ENCODE measurements at regions not wholly inside any gene's neighbourhood (a gene's known extent, or its start where the extent isn't known, plus 50 kb on each side); places are given as distances from the start of the nearest gene placed in this dataset.

- Histone ChIP-seq H4K20me1 (ENCODE audit: insufficient read depth, low read length) (no peaks in the 10 kb centered on the region), H2AK5ac (ENCODE audit: low read depth, low read length) (no peak overlapping the region), H3K79me1 (ENCODE audit: low read depth in 1 of 2, low read length in 2 of 2) (no peaks in the 10 kb centered on the region), H3K27me3 (ENCODE audit: control insufficient read depth, insufficient read depth, low read length) (no peaks in the 10 kb centered on the region), H2AFZ (replicated peaks; ENCODE audit: low read length, poor library complexity) (no peak overlapping the region), H3K4me2 (ENCODE audit: low read depth, low read length) (no peak overlapping the region), H4K8ac (ENCODE audit: low read depth in 2 of 2, low read length in 2 of 2) (no peak overlapping the region), H3K27ac (ENCODE audit: insufficient read depth, low read length) (no peak overlapping the region), H4K91ac (ENCODE audit: insufficient read depth, low read depth, low read length) (no peak overlapping the region), H3K9ac (ENCODE audit: low read depth, low read length) (no peak overlapping the region), H3K9me1 (ENCODE audit: insufficient read depth, low read length) (no peaks in the 10 kb centered on the region), H4K5ac (ENCODE audit: low read depth, low read length) (no peak overlapping the region), H3K36me3 (ENCODE audit: control insufficient read depth, insufficient read depth, low read length) (no peaks in the 10 kb centered on the region), H2BK120ac (ENCODE audit: low read depth, low read length) (no peak overlapping the region), H2AK9ac (replicated peaks; ENCODE audit: low read depth, low read length, poor library complexity) (no peak overlapping the region), H2BK20ac (ENCODE audit: low read depth, low read length) (no peak overlapping the region), H3K23ac (ENCODE audit: low read depth, low read length) (no peak overlapping the region), H2BK5ac (ENCODE audit: low read depth, low read length, poor library complexity, severe bottlenecking) (no peak overlapping the region), H3K4me3 (ENCODE audit: insufficient read depth, low read depth, low read length) (no peak overlapping the region), H2BK15ac (ENCODE audit: low read depth, low read length) (no peak overlapping the region), H3K18ac (ENCODE audit: low read depth, low read length) (no peak overlapping the region), H3K4me1 (ENCODE audit: control insufficient read depth, insufficient read depth, low read length) (no peaks in the 10 kb centered on the region), H3K14ac (replicated peaks; ENCODE audit: low read depth, low read length) (no peak overlapping the region), H3K56ac (ENCODE audit: extremely low read depth, insufficient read depth, low read length) (no peak overlapping the region), H3K4ac (ENCODE audit: low read depth, low read length) (no peak overlapping the region), H3K9me3 (ENCODE audit: control insufficient read depth, insufficient read depth, low read length) (peaks cover 10% of the 10 kb centered on the region)
- intact Hi-C loops (cut with micrococcal nuclease), result no loop called here
- in situ Hi-C loops (cut with MboI; ENCODE audit: low sequenced_read_pairs), result no loop called here
- no TSS peak for BruUV-seq (replicated peaks)
- ATAC-seq (ENCODE audit: low read depth), result no peak
- no peak for TF ChIP-seq MAZ (IDR thresholded peaks at IDR 0.05; ENCODE audit: borderline replicate concordance, low read depth, low read length)
- ChIA-PET CTCF (no interaction called here), POLR2A (ENCODE audit: unreplicated experiment) (no interaction called here)
- WGBS, 2 experiments (ENCODE audit: extremely low coverage in 2 of 2, insufficient read length in 1 of 2), result no CpG with 5 or more reads among the region's 1 CpG
- dilution Hi-C loops (cut with HindIII; ENCODE audit: low sequenced_read_pairs, unreplicated experiment), result no loop called here
- no peak for DNase-seq
Measured at GRCh38 chr4:178917756-178918155, 1475.5 kb upstream of the AGA start.

Data from IMR-90 (cell line).